AML-193 (cell line): ENCODE measurements at regions not wholly inside any gene's neighbourhood (a gene's known extent, or its start where the extent isn't known, plus 50 kb on each side); places are given as distances from the start of the nearest gene placed in this dataset.
"Not testable (repeated sequence)": the region's sequence is repeated elsewhere in the genome, so short reads cannot be mapped to it uniquely, and the experiment has no call there.

Experiments
- DNase-seq, 2 experiments: peaks; one replicate each; lab custom pipeline; 2025; lab: John Stamatoyannopoulos, UW

DNA sequence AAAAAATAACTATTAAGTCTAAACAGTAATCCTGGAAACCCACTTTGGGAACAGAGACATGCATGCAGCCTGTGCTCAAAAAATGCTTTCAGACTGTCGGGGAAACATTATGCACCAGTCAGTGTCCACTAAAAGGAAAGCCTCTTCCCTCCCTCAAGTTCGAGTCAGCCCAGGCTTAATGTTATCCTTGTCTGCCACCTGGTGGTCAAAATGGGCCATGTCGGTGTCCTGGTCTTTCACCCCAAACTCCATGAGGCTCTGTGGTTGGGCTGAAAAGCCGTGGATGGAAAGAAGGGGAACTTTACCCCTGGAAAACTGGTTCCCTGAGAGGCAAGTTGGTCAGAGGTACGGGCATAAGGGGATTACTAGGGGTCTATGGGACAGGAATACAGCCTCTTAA lies 88.4 kb upstream of the ZNF492 start:
- DNase-seq: peak; percentile 28 to 42

DNA sequence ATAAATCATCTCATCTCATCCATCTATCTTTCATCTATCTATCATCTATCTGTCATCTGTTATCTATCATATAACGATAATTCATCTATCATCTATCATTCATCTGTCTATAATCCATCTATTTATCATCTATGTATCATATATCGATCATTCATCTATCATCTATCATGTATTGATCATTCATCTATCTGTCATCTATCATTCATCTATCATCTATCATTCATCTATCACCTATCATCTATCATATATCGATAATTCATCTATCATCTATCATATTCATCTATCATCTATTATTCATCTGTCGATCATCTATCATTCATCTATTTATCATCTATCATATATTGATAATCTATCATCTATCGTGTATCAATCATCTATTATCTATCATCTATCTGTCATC lies 100.4 kb upstream of the ZNF492 start:
- DNase-seq: no peak

GRCh38 chr19:22532388-22533300 lies 101.5 kb upstream of the ZNF492 start:
- no peak for DNase-seq

DNA sequence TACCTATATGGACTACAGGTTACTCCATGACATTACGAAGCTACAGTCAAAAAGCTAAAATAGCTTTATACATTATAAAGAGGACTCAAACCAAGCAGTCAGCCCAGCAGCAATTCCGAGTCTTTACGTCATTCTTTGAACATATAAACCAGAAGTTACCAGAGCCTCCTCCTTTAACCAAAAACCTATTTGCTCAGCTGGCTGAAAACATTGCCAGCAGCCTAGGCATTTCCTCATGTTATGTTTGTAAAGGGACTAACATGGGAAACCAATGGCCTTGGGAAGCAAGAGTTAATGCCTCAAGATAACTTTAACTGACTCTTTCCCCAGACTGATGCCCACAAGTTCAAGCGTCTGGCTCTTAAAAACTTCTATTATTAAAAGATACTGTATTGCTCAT lies 104.1 kb upstream of the ZNF492 start:
- DNase-seq: no peak

- no peak for DNase-seq
Measured at GRCh38 chr19:22528956-22529355, 105.2 kb upstream of the ZNF492 start.

GRCh38 chr19:22527554-22527953 lies 105.4 kb upstream of the ZNF98 start:
- DNase-seq: no peak

- no peak for DNase-seq
Measured at GRCh38 chr19:22526661-22527272, 104.6 kb upstream of the ZNF98 start.

DNA sequence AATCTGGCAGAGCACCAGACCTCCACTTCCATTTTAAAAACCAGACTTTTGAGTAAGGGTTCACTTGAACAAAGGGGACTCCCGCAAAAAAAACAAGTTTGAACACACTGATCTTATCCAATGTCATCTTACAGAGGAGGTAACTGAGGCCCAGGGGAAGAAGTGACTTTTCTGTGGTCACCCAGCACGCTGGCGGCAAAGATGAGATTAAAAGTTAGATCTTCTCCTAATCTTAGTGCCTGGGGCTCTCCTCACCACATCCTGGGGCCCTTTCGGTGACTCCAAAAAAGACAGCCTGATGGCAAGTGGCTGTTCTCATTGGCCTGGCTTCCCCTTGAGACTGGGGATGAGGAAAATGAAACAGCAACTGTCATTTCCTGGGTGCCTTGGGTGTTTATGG lies 101.8 kb upstream of the ZNF98 start:
- DNase-seq: no peak

DNA sequence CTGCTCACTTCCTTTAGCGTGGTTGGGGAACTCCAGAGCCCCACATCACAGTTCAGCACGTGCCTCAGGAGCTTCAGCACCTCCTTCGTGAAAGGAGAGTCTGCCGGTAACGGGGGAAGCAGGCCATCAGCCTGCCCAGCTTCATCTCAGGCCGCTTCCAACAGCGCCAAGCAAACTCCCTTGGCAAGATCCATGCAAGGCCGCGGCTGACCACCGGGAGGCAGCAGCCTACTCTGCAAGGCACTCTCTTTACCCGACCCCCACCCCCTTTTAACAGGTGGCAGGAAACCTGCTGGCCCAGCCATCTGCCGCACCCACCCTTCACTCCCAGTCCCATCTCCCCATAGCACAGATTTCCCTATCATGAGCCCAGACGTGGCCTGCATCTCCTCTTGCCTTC lies 97.4 kb upstream of the ZNF98 start:
- DNase-seq: not testable (repeated sequence)

DNA sequence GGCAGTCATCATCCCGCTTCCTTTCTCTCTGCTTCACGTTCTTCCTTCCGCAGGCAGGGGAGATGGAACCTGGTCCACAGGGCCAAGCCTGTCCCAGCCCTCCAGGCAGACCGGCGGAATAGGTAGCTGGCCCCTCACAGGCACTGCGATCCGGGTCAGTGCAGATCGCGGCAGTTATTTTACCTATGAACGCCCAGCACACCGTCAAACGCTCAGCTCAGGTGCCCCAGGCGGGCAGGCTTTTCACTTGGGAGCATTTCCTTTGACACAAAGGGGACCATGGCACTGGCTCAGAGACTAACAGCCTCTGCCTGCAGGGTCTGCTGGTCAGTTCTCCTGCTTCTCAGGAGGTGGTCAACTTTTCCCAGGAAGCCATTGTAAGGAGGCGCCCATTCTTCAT lies 97.0 kb upstream of the ZNF98 start:
- no peak for DNase-seq

GRCh38 chr19:22517496-22518411 lies 95.6 kb upstream of the ZNF98 start:
- no peak for DNase-seq

DNA sequence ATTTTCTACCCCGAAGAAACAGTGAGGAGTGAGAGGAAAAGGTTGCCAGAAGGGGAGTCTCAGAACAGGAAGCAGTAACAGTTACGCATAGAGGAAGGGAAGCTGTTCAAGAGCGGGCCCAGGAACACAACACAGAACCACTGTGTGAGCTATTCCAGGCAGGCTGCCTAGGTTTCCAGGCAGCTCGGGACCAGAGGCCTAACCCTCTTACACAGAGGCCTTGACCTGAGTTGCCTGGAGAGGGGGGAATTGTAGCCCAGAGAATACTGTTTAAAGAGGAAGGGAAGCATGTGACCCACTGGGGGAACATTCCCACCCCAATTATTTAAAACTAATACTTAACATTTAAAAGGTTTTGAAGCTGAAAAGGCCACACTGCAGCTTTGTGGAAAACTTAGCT lies 93.3 kb upstream of the ZNF98 start:
- DNase-seq: no peak

DNA sequence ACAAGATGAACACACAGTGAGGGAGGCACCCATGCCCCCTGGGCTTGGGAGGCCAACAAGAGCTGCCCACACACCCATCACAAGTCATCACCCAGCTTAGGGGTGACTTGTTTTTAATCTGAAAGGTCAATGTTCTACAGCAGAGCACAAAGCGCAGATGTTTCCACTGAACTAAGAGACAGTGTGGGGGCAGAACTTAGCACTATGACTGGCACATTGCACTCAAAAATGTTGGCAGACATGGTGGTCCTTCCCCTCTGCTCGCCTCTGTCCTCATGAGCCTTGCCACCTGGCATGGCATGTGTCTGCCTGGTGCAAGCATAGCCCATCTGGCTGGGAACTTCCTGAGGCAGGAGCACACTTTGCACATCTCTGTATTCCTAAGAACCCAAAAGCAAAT lies 81.4 kb upstream of the ZNF98 start:
- DNase-seq: no peak

- DNase-seq: no peak
Measured at GRCh38 chr19:22502766-22503165, 80.6 kb upstream of the ZNF98 start.

GRCh38 chr19:22498831-22499430 lies 76.8 kb upstream of the ZNF98 start:
- not testable (repeated sequence) for DNase-seq

DNA sequence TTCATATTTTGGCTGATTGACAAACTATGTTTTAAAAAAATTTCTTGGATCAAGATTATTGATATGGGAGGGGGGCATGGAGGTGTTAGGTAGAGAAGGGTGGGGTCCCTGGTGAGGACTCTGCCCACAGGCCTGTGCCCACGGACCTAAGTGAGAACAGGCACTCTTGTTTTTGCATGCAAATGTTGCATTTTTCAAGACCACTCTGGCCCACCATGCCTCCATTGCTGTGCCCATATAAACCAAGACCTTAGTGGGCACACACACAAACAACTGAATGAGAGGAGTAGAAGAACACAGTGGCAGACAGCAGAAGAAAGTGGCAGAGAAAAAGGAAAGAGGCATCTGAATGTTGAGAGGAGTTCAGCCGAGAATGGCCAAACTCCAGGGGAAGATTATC lies 69.6 kb upstream of the ZNF98 start:
- DNase-seq: no peak

GRCh38 chr19:22483514-22483913 lies 61.4 kb upstream of the ZNF98 start:
- DNase-seq: not testable (repeated sequence)

DNA sequence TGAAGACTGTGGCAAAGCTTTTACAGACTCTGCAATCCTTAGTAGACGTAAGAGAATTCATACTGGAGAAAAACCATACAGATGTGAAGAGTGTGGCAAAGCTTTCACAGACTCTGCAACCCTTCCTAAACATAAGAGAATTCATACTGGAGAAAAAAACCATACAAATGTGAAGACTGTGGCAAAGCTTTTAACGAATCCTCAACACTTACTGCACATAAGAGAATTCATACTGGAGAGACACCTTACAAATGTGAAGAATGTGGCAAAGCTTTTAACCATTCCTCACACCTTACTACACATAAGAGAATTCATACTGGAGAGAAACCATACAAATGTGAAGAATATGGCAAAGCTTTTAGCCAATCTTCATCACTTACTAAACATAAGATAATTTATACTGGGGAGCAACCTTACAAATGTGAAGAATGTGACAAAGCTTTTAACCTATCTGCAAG lies 50.1 kb upstream of the ZNF98 start:
- no peak for DNase-seq
